MM.1S (cell line): ENCODE measurements at regions not wholly inside any gene's neighbourhood (a gene's known extent, or its start where the extent isn't known, plus 50 kb on each side); places are given as distances from the start of the nearest gene placed in this dataset.

Experiments used
- DNase-seq: peaks from one replicate; pipeline ENCODE4 v3.0.0-alpha.2; 2015
- H2AFZ ChIP-seq: fragments of 300-600 bp; sonication (generic); 2 replicates; pipeline ENCODE4 v1.6.0; 2016; ENCODE audit warnings: antibody characterized with exemption, low read length
- H3F3A ChIP-seq: fragments of 300-600 bp; sonication (generic); 2 replicates; pipeline ENCODE4 v1.6.1; 2016; ENCODE audit warnings: mild to moderate bottlenecking, antibody characterized with exemption, low read length, moderate library complexity, mixed read lengths; ENCODE audit not compliant: insufficient read depth
- H3K27ac ChIP-seq: fragments of 300-600 bp; sonication (generic); 2 replicates; pipeline ENCODE4 v1.5.1; 2016; ENCODE audit warnings: mild to moderate bottlenecking, low read length
- H3K27me3 ChIP-seq: fragments of 300-600 bp; sonication (generic); replicated peaks from 2 replicates; pipeline ENCODE4 v1.6.0; 2016; ENCODE audit warnings: low read length; ENCODE audit not compliant: insufficient read depth
- H3K36me3 ChIP-seq: fragments of 300-600 bp; sonication (generic); replicated peaks from 2 replicates; pipeline ENCODE4 v1.6.1; 2016; ENCODE audit warnings: mild to moderate bottlenecking, low read length, mixed read lengths; ENCODE audit not compliant: insufficient read depth
- H3K4me1 ChIP-seq: fragments of 300-600 bp; sonication (generic); 2 replicates; pipeline ENCODE4 v1.6.1; 2016; ENCODE audit warnings: low read length, mixed read lengths
- H3K4me2 ChIP-seq: fragments of 300-600 bp; sonication (generic); 2 replicates; pipeline ENCODE4 v1.6.0; 2016; ENCODE audit warnings: low read depth, low read length
- H3K4me3 ChIP-seq: fragments of 300-600 bp; sonication (generic); 2 replicates; pipeline ENCODE4 v1.5.1; 2016; ENCODE audit warnings: low read length, mixed read lengths
- H3K79me2 ChIP-seq: fragments of 300-600 bp; sonication (generic); 2 replicates; pipeline ENCODE4 v1.6.1; 2016; ENCODE audit warnings: mixed run types, low read length, mixed read lengths
- H3K9ac ChIP-seq: fragments of 300-600 bp; sonication (generic); 2 replicates; pipeline ENCODE4 v1.6.1; 2016; ENCODE audit warnings: low read length, mixed read lengths
- H3K9me2 ChIP-seq: fragments of 300-600 bp; sonication (generic); replicated peaks from 2 replicates; pipeline ENCODE4 v1.6.1; 2016; ENCODE audit warnings: mild to moderate bottlenecking, low read length, mixed read lengths; ENCODE audit not compliant: insufficient read depth
- H3K9me3 ChIP-seq: fragments of 300-600 bp; sonication (generic); replicated peaks from 2 replicates; pipeline ENCODE4 v1.6.1; 2016; ENCODE audit warnings: mild to moderate bottlenecking, low read length, mixed read lengths; ENCODE audit not compliant: insufficient read depth
- H4K20me1 ChIP-seq: fragments of 300-600 bp; sonication (generic); 2 replicates; pipeline ENCODE4 v1.6.1; 2016; ENCODE audit warnings: mild to moderate bottlenecking, low read length, moderate library complexity, mixed read lengths; ENCODE audit not compliant: insufficient read depth
- EZH2 ChIP-seq: fragments of 300-600 bp; sonication (generic); optimal IDR thresholded peaks from 2 replicates; pipeline ENCODE3; 2017; ENCODE audit warnings: low read depth, mild to moderate bottlenecking, antibody characterized with exemption, low read length, mixed read lengths
- EZH2phosphoT487 ChIP-seq: fragments of 300-600 bp; sonication (generic); IDR thresholded peaks from 2 replicates; pipeline ENCODE4 v1.6.1; 2018; ENCODE audit warnings: antibody characterized with exemption, low read length
- TF ChIP-seq, protein P1 (sequence below): fragments of 300-600 bp; sonication (generic); IDR thresholded peaks from 2 replicates; pipeline ENCODE4 v1.5.1; 2016; ENCODE audit warnings: antibody characterized with exemption, low read length, mixed read lengths

DNA sequence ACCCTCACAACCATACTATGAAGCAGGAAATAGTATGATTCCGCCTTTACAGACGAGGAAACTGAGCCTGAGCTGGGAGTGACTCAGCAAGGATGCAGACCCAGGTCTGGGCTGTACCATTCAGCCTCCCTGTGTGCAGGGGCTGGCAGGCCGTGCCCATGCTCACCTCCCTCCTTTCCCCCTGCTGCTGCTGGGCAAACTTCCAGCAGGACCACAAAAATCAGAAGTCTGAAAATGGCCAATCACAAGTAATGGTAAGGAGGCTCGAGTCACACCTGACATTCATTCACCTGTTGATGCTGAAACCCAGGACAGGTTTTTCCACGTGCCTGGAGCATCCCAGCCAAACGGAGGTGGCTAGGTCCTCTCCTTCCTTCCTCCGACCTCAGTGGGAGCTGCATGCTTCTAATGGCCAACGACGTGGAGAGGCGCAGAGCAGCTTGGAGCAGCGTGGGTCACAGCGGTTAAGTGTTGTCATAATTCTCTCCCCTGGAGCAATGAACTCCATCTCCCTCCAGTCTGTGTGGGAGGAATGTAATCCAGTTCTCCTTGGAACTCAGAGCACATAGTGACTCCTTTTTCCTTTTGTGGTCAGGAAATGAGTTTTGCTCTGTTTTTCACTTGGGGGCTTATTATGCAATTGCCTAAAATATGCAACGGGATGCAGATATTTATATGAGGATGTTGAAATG, 371.7 kb downstream of the BCOR start:
- Histone ChIP-seq H3K4me1 (no peaks in the 10 kb centered on the region), H4K20me1 (no peaks in the 10 kb centered on the region), H3K36me3 (no peaks in the 10 kb centered on the region), H3K9ac (no peak overlapping the region), H3K9me2 (no peaks in the 10 kb centered on the region), H3K27me3 (no peaks in the 10 kb centered on the region), H2AFZ (no peak overlapping the region), H3K79me2 (no peaks in the 10 kb centered on the region), H3K4me2 (no peak overlapping the region), H3K9me3 (no peaks in the 10 kb centered on the region), H3F3A (no peaks in the 10 kb centered on the region), H3K27ac (no peak overlapping the region), H3K4me3 (no peak overlapping the region)
- DNase-seq = no peak
- no peak for TF ChIP-seq EZH2
- TF ChIP-seq, protein P1, sequence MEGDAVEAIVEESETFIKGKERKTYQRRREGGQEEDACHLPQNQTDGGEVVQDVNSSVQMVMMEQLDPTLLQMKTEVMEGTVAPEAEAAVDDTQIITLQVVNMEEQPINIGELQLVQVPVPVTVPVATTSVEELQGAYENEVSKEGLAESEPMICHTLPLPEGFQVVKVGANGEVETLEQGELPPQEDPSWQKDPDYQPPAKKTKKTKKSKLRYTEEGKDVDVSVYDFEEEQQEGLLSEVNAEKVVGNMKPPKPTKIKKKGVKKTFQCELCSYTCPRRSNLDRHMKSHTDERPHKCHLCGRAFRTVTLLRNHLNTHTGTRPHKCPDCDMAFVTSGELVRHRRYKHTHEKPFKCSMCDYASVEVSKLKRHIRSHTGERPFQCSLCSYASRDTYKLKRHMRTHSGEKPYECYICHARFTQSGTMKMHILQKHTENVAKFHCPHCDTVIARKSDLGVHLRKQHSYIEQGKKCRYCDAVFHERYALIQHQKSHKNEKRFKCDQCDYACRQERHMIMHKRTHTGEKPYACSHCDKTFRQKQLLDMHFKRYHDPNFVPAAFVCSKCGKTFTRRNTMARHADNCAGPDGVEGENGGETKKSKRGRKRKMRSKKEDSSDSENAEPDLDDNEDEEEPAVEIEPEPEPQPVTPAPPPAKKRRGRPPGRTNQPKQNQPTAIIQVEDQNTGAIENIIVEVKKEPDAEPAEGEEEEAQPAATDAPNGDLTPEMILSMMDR = no peak

GRCh38 chrX:39726771-39727170, 371.0 kb downstream of the BCOR start:
- Histone ChIP-seq H3K36me3 (no peaks in the 10 kb centered on the region), H4K20me1 (no peaks in the 10 kb centered on the region), H3K4me3 (no peak overlapping the region), H3K79me2 (no peaks in the 10 kb centered on the region), H3K9me2 (no peaks in the 10 kb centered on the region), H2AFZ (no peak overlapping the region), H3K4me2 (no peak overlapping the region), H3K9me3 (no peaks in the 10 kb centered on the region), H3K9ac (no peak overlapping the region), H3K27ac (no peak overlapping the region), H3K4me1 (no peaks in the 10 kb centered on the region), H3F3A (no peaks in the 10 kb centered on the region), H3K27me3 (no peaks in the 10 kb centered on the region)
- TF ChIP-seq, protein P1 = no peak
- TF ChIP-seq EZH2phosphoT487 (no peak), EZH2 (no peak)
- DNase-seq = no peak

- Histone ChIP-seq H3F3A (no peaks in the 10 kb centered on the region), H3K4me1 (no peaks in the 10 kb centered on the region), H3K27me3 (no peaks in the 10 kb centered on the region), H3K27ac (no peak overlapping the region), H3K36me3 (no peaks in the 10 kb centered on the region), H3K79me2 (no peaks in the 10 kb centered on the region), H4K20me1 (no peaks in the 10 kb centered on the region), H3K9me3 (no peaks in the 10 kb centered on the region), H3K4me3 (no peak overlapping the region), H3K9me2 (no peaks in the 10 kb centered on the region), H3K4me2 (no peak overlapping the region), H2AFZ (no peak overlapping the region), H3K9ac (no peak overlapping the region)
- TF ChIP-seq, protein P1 = no peak
- no peak for DNase-seq
These were observed 369.7 kb downstream of the BCOR start for GRCh38 chrX:39728025-39728424.
